Endothelial cell of umbilical vein (primary cell): ENCODE measurements at regions not wholly inside any gene's neighbourhood (a gene's known extent, or its start where the extent isn't known, plus 50 kb on each side); places are given as distances from the start of the nearest gene placed in this dataset.

Experiments used
- BruUV-seq: library from RNA; stranded (reverse); fragments of 400-500 nt; replicated peaks from 2 replicates; lab custom pipeline; 2021; lab: Mats Ljungman, UMichigan
- CTCF ChIA-PET: fragments of 300-600, 350-600 bp; sonication (Branson Sonifier 250); formaldehyde crosslinking; loops from one replicate; lab custom pipeline; 2021; ENCODE audit warnings: antibody characterized with exemption, inconsistent platforms; lab: Charles Lee
- POLR2A ChIA-PET: fragments of 300-600, 350-600 bp; sonication (Branson Sonifier 250); formaldehyde crosslinking; loops from one replicate; lab custom pipeline; 2021; ENCODE audit warnings: antibody characterized with exemption, inconsistent platforms; lab: Charles Lee
- DNase-seq: peaks from one replicate; pipeline ENCODE4 v3.0.0-alpha.2; 2011; ENCODE audit warnings: low read depth, low spot score
- FAIRE-seq: peaks from 2 replicates; lab custom pipeline; 2011; peaks lifted over from hg19 to GRCh38; lab: Jason Lieb, UNC
- H2AFZ ChIP-seq: 2 replicates; pipeline ENCODE4 v1.6.0; 2012; ENCODE audit warnings: low read depth, low read length, control low read depth, inconsistent platforms
- H3K27ac ChIP-seq: 2 replicates; pipeline ENCODE4 v1.5.1; 2011; ENCODE audit warnings: low read depth, mild to moderate bottlenecking, control low read depth, low read length, moderate library complexity; ENCODE audit not compliant: insufficient read depth
- H3K27me3 ChIP-seq, 2 experiments: 2 replicates each; pipeline versions ENCODE4 v1.6.0 to v1.6.1; 2011; ENCODE audit warnings: low read length in 2 of 2, mixed read lengths in 1 of 2; ENCODE audit not compliant: control insufficient read depth in 2 of 2, insufficient read depth in 2 of 2
- H3K36me3 ChIP-seq, 2 experiments: 2 replicates in 1 of 2; 3 replicates in 1 of 2; pipeline ENCODE4 v1.5.1; 2011; ENCODE audit warnings: low read length in 2 of 2, mild to moderate bottlenecking in 1 of 2, moderate library complexity in 1 of 2; ENCODE audit not compliant: control insufficient read depth in 2 of 2, insufficient read depth in 2 of 2; ENCODE audit errors: extremely low read depth in 1 of 2
- H3K4me1 ChIP-seq: 3 replicates; pipeline ENCODE4 v1.5.1; 2011; ENCODE audit warnings: mild to moderate bottlenecking, low read length; ENCODE audit not compliant: control insufficient read depth, insufficient read depth; ENCODE audit errors: extremely low read depth
- H3K4me2 ChIP-seq: 2 replicates; pipeline ENCODE4 v1.6.1; 2011; ENCODE audit warnings: low read length, control low read depth, mixed read lengths; ENCODE audit not compliant: insufficient read depth
- H3K4me3 ChIP-seq, 3 experiments: fragments of 200-600 bp in 1 of 3; sonication (generic), shearing (Covaris generic) in 1 of 3; replicated peaks in 1 of 3; 2 replicates each; pipeline ENCODE4 v1.5.1; 2011 to 2016; ENCODE audit warnings: control low read depth in 3 of 3, low read length in 3 of 3, mild to moderate bottlenecking in 2 of 3, inconsistent platforms in 1 of 3, low read depth in 1 of 3, moderate library complexity in 1 of 3; ENCODE audit not compliant: insufficient read depth in 1 of 3
- H3K79me2 ChIP-seq: 2 replicates; pipeline ENCODE4 v1.6.0; 2012; ENCODE audit warnings: low read length, inconsistent platforms; ENCODE audit not compliant: control insufficient read depth, insufficient read depth
- H3K9ac ChIP-seq: replicated peaks from 2 replicates; pipeline ENCODE3; 2011; ENCODE audit warnings: low read length, control low read depth; ENCODE audit not compliant: insufficient read depth; ENCODE audit errors: extremely low read depth
- H3K9me1 ChIP-seq: replicated peaks from 3 replicates; pipeline ENCODE4 v1.6.0; 2011; ENCODE audit warnings: mild to moderate bottlenecking, low read length; ENCODE audit not compliant: control insufficient read depth, insufficient read depth; ENCODE audit errors: extremely low read depth
- H3K9me3 ChIP-seq: replicated peaks from 2 replicates; pipeline ENCODE4 v1.5.1; 2012; ENCODE audit warnings: low read length, inconsistent platforms; ENCODE audit not compliant: control insufficient read depth, insufficient read depth
- H4K20me1 ChIP-seq: replicated peaks from 2 replicates; pipeline ENCODE3; 2011; ENCODE audit warnings: mild to moderate bottlenecking, low read length; ENCODE audit not compliant: control insufficient read depth, insufficient read depth; ENCODE audit errors: extremely low read depth
- EZH2 ChIP-seq: IDR thresholded peaks from 2 replicates; pipeline ENCODE4 v1.6.1; 2012; ENCODE audit warnings: borderline replicate concordance, low read depth, mild to moderate bottlenecking, moderate library complexity, low read length, inconsistent platforms; ENCODE audit not compliant: severe bottlenecking
- FOS ChIP-seq: IDR thresholded peaks from 2 replicates; pipeline ENCODE4 v1.6.1; 2011; ENCODE audit warnings: mild to moderate bottlenecking, low read length, moderate library complexity, borderline replicate concordance; ENCODE audit not compliant: insufficient read depth
- GATA2 ChIP-seq: IDR thresholded peaks from 2 replicates; pipeline ENCODE4 v1.7.0; 2011; ENCODE audit warnings: low read depth, mild to moderate bottlenecking, moderate library complexity, mixed read lengths, low read length; ENCODE audit not compliant: insufficient read length, insufficient read depth
- JUN ChIP-seq: IDR thresholded peaks from 2 replicates; pipeline ENCODE4 v1.6.1; 2011; ENCODE audit warnings: borderline replicate concordance, low read depth; ENCODE audit not compliant: insufficient read length, insufficient read depth
- POLR2AphosphoS5 ChIP-seq: IDR thresholded peaks from 2 replicates; pipeline ENCODE4 v1.6.1; 2012; ENCODE audit warnings: low read depth, mild to moderate bottlenecking, control low read depth, low read length, moderate library complexity; ENCODE audit not compliant: insufficient read depth
- dilution Hi-C: fragments of 300-500 bp; cut with MboI; formaldehyde crosslinking; loops from one replicate; pipeline ENCODE4 v1.15.0; 2019; ENCODE audit warnings: low sequenced_read_pairs; ENCODE audit not compliant: extremely low pct_ligation_motif_present
- intact Hi-C: fragments of 100-400 bp; cut with micrococcal nuclease; formaldehyde crosslinking; loops from one replicate; pipeline ENCODE4 v1.10.0; 2022
- TF ChIP-seq, protein P1 (sequence below), 2 donors: IDR thresholded peaks; 1 replicate in 1 of 2; 2 replicates in 1 of 2; pipeline ENCODE4 v1.5.1; 2011; ENCODE audit warnings: low read length in 2 of 2, mild to moderate bottlenecking in 2 of 2, moderate library complexity in 2 of 2, control low read depth in 1 of 2, inconsistent platforms in 1 of 2, low read depth in 1 of 2; ENCODE audit not compliant: insufficient read depth in 1 of 2; ENCODE audit errors: extremely low read depth in 1 of 2

DNA sequence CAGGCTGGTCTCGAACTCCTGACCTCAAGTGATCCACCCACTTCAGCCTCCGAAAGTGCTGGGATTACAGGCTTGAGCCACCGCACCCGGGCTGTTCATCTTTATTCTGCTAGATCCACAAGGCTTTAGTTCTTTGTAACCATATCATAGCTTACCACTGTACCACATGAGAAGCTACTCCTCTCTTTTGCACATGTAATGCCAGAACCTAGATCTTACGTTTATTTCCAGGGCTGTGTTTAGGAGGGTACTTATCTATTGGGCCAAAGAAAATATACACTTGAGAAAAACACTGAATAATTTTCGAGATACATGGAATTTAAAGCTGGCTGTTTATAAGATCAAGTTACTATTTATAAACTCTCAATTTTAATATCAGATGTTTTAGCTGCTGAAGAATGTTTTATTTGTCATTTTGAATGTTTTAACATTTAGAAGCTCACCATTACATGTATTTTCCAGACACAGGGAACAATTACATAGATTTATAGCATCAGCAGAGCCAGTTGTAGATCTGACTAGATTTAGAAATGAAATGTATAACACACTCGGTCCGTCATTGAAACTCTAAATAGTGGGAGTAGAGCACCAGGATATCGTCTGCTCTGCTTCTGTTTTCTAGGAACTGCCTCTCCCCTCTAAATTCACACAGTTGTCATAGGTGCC, 155.3 kb upstream of the HAND2 start:
- BruUV-seq, result no TSS peak
- Histone ChIP-seq H3K27ac (no peak overlapping the region), H3K27me3 (no peaks in the 10 kb centered on the region), H3K9me1 (no peaks in the 10 kb centered on the region), H3K4me3 (no peak overlapping the region), H3K4me1 (no peaks in the 10 kb centered on the region), H3K4me2 (no peak overlapping the region), H3K9ac (no peak overlapping the region), H3K9me3 (no peaks in the 10 kb centered on the region), H3K79me2 (no peaks in the 10 kb centered on the region), H2AFZ (no peak overlapping the region), H4K20me1 (no peaks in the 10 kb centered on the region), H3K36me3 (no peaks in the 10 kb centered on the region)
- dilution Hi-C loops (no loop called here), intact Hi-C loops (no loop called here)
- ChIA-PET CTCF (no interaction called here), POLR2A (no interaction called here)
- no peak for DNase-seq
- no peak for FAIRE-seq
- no peak for TF ChIP-seq GATA2
- no peak for TF ChIP-seq POLR2AphosphoS5
- TF ChIP-seq EZH2, result no peak
- no peak for TF ChIP-seq FOS
- TF ChIP-seq, protein P1, sequence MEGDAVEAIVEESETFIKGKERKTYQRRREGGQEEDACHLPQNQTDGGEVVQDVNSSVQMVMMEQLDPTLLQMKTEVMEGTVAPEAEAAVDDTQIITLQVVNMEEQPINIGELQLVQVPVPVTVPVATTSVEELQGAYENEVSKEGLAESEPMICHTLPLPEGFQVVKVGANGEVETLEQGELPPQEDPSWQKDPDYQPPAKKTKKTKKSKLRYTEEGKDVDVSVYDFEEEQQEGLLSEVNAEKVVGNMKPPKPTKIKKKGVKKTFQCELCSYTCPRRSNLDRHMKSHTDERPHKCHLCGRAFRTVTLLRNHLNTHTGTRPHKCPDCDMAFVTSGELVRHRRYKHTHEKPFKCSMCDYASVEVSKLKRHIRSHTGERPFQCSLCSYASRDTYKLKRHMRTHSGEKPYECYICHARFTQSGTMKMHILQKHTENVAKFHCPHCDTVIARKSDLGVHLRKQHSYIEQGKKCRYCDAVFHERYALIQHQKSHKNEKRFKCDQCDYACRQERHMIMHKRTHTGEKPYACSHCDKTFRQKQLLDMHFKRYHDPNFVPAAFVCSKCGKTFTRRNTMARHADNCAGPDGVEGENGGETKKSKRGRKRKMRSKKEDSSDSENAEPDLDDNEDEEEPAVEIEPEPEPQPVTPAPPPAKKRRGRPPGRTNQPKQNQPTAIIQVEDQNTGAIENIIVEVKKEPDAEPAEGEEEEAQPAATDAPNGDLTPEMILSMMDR (IDR thresholded peaks at IDR 0.05; ENCODE audit: extremely low read depth in 1 of 2, insufficient read depth in 1 of 2, low read depth in 1 of 2, low read length in 2 of 2), result no peak
- TF ChIP-seq JUN, result no peak
